NB4 (cell line): ENCODE measurements at regions not wholly inside any gene's neighbourhood (a gene's known extent, or its start where the extent isn't known, plus 50 kb on each side); places are given as distances from the start of the nearest gene placed in this dataset.
"Not testable (repeated sequence)": the region's sequence is repeated elsewhere in the genome, so short reads cannot be mapped to it uniquely, and the experiment has no call there.

ENCODE experiments used
- CTCF ChIP-seq: IDR thresholded peaks from one replicate; pipeline ENCODE4 v1.5.1; 2012; ENCODE audit warnings: low read depth, low read length
- MYC ChIP-seq: IDR thresholded peaks from 2 replicates; pipeline ENCODE4 v1.6.1; 2011; ENCODE audit warnings: low read depth, low read length
- POLR2A ChIP-seq: IDR thresholded peaks from 2 replicates; pipeline ENCODE4 v1.6.1; 2011; ENCODE audit warnings: mild to moderate bottlenecking; ENCODE audit not compliant: insufficient read length; ENCODE audit errors: extremely low read depth

- TF ChIP-seq CTCF, POLR2A, MYC: not testable (repeated sequence)
These were observed 63.5 kb downstream of the SYT15B start for GRCh38 chr10:47699854-47700253.
